WTC11 (cell line): ENCODE measurements at regions not wholly inside any gene's neighbourhood (a gene's known extent, or its start where the extent isn't known, plus 50 kb on each side); places are given as distances from the start of the nearest gene placed in this dataset.

Experiments
- ATAC-seq: fragments of 200-7000 bp; cut with Tn5 transposase; 2 replicates; pipeline ENCODE4 v1.10.0; 2021; ENCODE audit warnings: mild to moderate bottlenecking, moderate library complexity
- CTCF ChIA-PET: fragments of 300-600 bp; sonication (Branson Sonifier 250); formaldehyde crosslinking; loops from one replicate; lab custom pipeline; 2021; ENCODE audit warnings: antibody characterized with exemption; lab: Charles Lee
- POLR2A ChIA-PET: fragments of 350-600 bp; sonication (Branson Sonifier 250); formaldehyde crosslinking; loops from one replicate; lab custom pipeline; 2021; ENCODE audit warnings: antibody characterized with exemption; lab: Charles Lee
- DNase-seq: peaks from one replicate; pipeline ENCODE4 v3.0.0; 2021; ENCODE audit warnings: low spot score
- H3K27ac Mint-ChIP-seq: 2 replicates; pipeline ENCODE4 v1.8.0; 2021; ENCODE audit warnings: mixed read lengths
- H3K27me3 Mint-ChIP-seq: 2 replicates; pipeline ENCODE4 v1.8.0; 2021; ENCODE audit warnings: low read depth, mild to moderate bottlenecking, moderate library complexity, mixed read lengths
- H3K36me3 Mint-ChIP-seq: 2 replicates; pipeline ENCODE4 v1.8.0; 2021; ENCODE audit warnings: mixed read lengths
- H3K4me1 Mint-ChIP-seq: 2 replicates; pipeline ENCODE4 v1.8.0; 2022; ENCODE audit warnings: mixed read lengths
- H3K4me3 Mint-ChIP-seq: 2 replicates; pipeline ENCODE4 v1.8.0; 2021; ENCODE audit warnings: mild to moderate bottlenecking, moderate library complexity, mixed read lengths
- H3K9me3 Mint-ChIP-seq: 2 replicates; pipeline ENCODE4 v1.8.0; 2021; ENCODE audit warnings: mixed read lengths
- ERG ChIP-seq: fragments of 250-450 bp; sonication (Bioruptor Pico); IDR thresholded peaks from 2 replicates; pipeline ENCODE4 v1.8.0; 2021; ENCODE audit warnings: mild to moderate bottlenecking
- FOXP4 ChIP-seq: sonication (generic); formaldehyde crosslinking; IDR thresholded peaks from 2 replicates; pipeline ENCODE4 v1.8.0; 2022; ENCODE audit warnings: mild to moderate bottlenecking, missing genetic modification reagents
- HMGXB4 ChIP-seq: sonication (generic); formaldehyde crosslinking; IDR thresholded peaks from 2 replicates; pipeline ENCODE4 v1.8.1; 2023; ENCODE audit warnings: mild to moderate bottlenecking, moderate library complexity, missing genetic modification reagents
- KAT7 ChIP-seq: sonication (generic); formaldehyde crosslinking; IDR thresholded peaks from 2 replicates; pipeline ENCODE4 v1.8.1; 2023; ENCODE audit warnings: missing genetic modification reagents, mild to moderate bottlenecking, borderline replicate concordance
- MYBL2 ChIP-seq: sonication (generic); formaldehyde crosslinking; IDR thresholded peaks from 2 replicates; pipeline ENCODE4 v1.8.1; 2023; ENCODE audit warnings: mild to moderate bottlenecking, moderate library complexity, missing genetic modification reagents
- PRDM15 ChIP-seq: sonication (generic); formaldehyde crosslinking; IDR thresholded peaks from 2 replicates; pipeline ENCODE4 v1.8.0; 2022; ENCODE audit warnings: missing genetic modification reagents
- PREB ChIP-seq: sonication (generic); formaldehyde crosslinking; IDR thresholded peaks from 2 replicates; pipeline ENCODE4 v1.8.1; 2022; ENCODE audit warnings: mild to moderate bottlenecking, missing genetic modification reagents, moderate library complexity, borderline replicate concordance
- SMAD4 ChIP-seq: sonication (generic); formaldehyde crosslinking; IDR thresholded peaks from 2 replicates; pipeline ENCODE4 v1.8.0; 2022; ENCODE audit warnings: mild to moderate bottlenecking, missing genetic modification reagents
- SP1 ChIP-seq: sonication (generic); formaldehyde crosslinking; conservative IDR thresholded peaks from 2 replicates; pipeline ENCODE4 v1.8.1; 2022; ENCODE audit warnings: missing genetic modification reagents
- TF ChIP-seq, protein P1 (sequence below): fragments of 200-600 bp; IDR thresholded peaks from 2 replicates; pipeline ENCODE4 v1.8.0; 2022; ENCODE audit warnings: antibody characterized with exemption
- TF ChIP-seq, protein P2 (sequence below): sonication (generic); formaldehyde crosslinking; IDR thresholded peaks from 2 replicates; pipeline ENCODE4 v1.8.1; 2022; ENCODE audit warnings: low read depth, missing genetic modification reagents, borderline replicate concordance
- TF ChIP-seq, protein P3 (sequence below): fragments of 250-450 bp; sonication (Bioruptor Pico); conservative IDR thresholded peaks from 2 replicates; pipeline ENCODE4 v1.9.0; 2021; ENCODE audit warnings: mild to moderate bottlenecking
- TF ChIP-seq, protein P4 (sequence below): sonication (generic); formaldehyde crosslinking; IDR thresholded peaks from 2 replicates; pipeline ENCODE4 v1.8.1; 2022; ENCODE audit warnings: missing genetic modification reagents, borderline replicate concordance
- TF ChIP-seq, protein P5 (sequence below): fragments of 250-450 bp; sonication (Bioruptor Pico); IDR thresholded peaks from 2 replicates; pipeline ENCODE4 v1.9.0; 2021; ENCODE audit warnings: mild to moderate bottlenecking

- Mint-ChIP-seq H3K36me3 (peaks cover 31% of the 10 kb centered on the region), H3K9me3 (peaks cover 54% of the 10 kb centered on the region), H3K27me3 (0 out of 2 replicates have a peak, but pooled peaks cover 8% of the 10 kb centered on the region), H3K4me3 (no peak overlapping the region), H3K27ac (no peak overlapping the region; the same call in 1 of the 2 replicates), H3K4me1 (peaks cover 20% of the 10 kb centered on the region)
- TF ChIP-seq, protein P1, sequence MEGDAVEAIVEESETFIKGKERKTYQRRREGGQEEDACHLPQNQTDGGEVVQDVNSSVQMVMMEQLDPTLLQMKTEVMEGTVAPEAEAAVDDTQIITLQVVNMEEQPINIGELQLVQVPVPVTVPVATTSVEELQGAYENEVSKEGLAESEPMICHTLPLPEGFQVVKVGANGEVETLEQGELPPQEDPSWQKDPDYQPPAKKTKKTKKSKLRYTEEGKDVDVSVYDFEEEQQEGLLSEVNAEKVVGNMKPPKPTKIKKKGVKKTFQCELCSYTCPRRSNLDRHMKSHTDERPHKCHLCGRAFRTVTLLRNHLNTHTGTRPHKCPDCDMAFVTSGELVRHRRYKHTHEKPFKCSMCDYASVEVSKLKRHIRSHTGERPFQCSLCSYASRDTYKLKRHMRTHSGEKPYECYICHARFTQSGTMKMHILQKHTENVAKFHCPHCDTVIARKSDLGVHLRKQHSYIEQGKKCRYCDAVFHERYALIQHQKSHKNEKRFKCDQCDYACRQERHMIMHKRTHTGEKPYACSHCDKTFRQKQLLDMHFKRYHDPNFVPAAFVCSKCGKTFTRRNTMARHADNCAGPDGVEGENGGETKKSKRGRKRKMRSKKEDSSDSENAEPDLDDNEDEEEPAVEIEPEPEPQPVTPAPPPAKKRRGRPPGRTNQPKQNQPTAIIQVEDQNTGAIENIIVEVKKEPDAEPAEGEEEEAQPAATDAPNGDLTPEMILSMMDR, result no peak
- DNase-seq (no peak), ATAC-seq (peak; percentile 69)
- ChIA-PET POLR2A (no interaction called here), CTCF (interaction anchor here (0.8 to 1.5 kb wide), 5 partner anchors 12 to 209 kb away, joined by 3 to 11 read pairs (median 3); no protein-coding TSS in a partner anchor)
Observed at GRCh38 chr2:11040992-11041391, 114.3 kb upstream of the SLC66A3 start.

DNA sequence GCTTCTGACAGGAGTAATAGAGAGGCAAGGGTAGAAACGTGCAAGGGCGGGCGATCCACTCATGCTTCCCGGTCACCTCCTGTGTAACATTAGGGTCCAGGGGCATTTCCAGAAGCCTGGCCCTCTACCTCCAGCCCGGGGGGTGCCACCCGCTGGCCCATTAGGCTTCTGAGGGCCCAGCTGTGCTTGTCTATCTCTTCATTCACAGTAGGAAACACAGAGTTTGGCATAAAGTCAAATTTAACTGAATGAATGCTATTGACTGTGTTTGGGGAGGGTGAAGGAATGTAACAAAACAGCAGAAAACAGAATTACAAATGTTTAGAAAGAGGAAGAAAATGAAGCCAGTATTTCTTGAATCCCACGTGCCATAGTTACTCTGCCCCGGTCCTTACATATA, 112.4 kb upstream of the SLC66A3 start:
- peaks cover 20% of the 10 kb centered on the region for H3K4me1 Mint-ChIP-seq
- CTCF ChIA-PET, result no interaction called here
- H3K4me3 Mint-ChIP-seq, result no peak overlapping the region

More for the DNA sequence above, 112.4 kb upstream of the SLC66A3 start:
- Mint-ChIP-seq H3K9me3 (peaks cover 35% of the 10 kb centered on the region), H3K36me3 (peaks cover 18% of the 10 kb centered on the region), H3K27me3 (0 out of 2 replicates have a peak, but pooled peaks cover 2% of the 10 kb centered on the region), H3K27ac (no peak overlapping the region)
- POLR2A ChIA-PET, result interaction anchor here (0.6 kb wide), 1 partner anchor 861 kb away, joined by 7 read pairs; no protein-coding TSS in a partner anchor
- ATAC-seq, result no peak
- TF ChIP-seq KAT7 (CRISPR knock-in tag), result no peak
- TF ChIP-seq, protein P2, sequence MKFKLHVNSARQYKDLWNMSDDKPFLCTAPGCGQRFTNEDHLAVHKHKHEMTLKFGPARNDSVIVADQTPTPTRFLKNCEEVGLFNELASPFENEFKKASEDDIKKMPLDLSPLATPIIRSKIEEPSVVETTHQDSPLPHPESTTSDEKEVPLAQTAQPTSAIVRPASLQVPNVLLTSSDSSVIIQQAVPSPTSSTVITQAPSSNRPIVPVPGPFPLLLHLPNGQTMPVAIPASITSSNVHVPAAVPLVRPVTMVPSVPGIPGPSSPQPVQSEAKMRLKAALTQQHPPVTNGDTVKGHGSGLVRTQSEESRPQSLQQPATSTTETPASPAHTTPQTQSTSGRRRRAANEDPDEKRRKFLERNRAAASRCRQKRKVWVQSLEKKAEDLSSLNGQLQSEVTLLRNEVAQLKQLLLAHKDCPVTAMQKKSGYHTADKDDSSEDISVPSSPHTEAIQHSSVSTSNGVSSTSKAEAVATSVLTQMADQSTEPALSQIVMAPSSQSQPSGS, result no peak
- TF ChIP-seq HMGXB4 (CRISPR knock-in tag), result no peak
- TF ChIP-seq, protein P3, sequence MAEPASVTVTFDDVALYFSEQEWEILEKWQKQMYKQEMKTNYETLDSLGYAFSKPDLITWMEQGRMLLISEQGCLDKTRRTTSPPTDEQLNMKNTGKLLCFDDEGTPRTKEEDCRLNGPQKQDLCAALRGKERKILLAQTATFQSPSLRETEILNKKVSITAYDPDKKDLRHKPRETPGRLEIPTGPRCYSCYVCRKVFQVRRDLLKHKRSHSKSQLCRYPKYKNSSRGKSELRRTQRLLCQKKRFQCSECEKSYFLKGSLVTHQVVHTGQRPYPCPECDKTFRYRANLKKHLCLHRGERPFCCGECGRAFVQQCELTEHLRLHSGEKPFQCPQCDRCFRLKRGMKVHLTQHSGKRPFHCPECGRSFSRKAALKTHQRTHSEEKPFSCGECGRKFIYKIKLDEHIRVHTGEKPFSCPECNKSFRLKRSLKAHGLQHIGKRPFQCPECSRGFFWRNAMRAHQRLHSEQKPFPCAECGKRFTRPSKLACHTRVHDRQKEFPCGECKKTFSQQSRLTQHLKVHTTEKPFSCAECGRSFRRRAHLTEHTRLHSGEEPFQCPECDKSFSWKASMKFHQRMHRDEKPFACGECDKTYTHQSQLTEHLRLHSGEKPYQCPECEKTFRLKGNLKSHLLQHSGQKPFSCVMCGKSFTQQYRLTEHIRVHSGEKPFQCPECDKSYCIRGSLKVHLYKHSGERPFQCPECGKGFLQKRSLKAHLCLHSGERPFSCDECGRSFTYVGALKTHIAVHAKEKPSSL (CRISPR knock-in tag), result no peak
- TF ChIP-seq, protein P4, sequence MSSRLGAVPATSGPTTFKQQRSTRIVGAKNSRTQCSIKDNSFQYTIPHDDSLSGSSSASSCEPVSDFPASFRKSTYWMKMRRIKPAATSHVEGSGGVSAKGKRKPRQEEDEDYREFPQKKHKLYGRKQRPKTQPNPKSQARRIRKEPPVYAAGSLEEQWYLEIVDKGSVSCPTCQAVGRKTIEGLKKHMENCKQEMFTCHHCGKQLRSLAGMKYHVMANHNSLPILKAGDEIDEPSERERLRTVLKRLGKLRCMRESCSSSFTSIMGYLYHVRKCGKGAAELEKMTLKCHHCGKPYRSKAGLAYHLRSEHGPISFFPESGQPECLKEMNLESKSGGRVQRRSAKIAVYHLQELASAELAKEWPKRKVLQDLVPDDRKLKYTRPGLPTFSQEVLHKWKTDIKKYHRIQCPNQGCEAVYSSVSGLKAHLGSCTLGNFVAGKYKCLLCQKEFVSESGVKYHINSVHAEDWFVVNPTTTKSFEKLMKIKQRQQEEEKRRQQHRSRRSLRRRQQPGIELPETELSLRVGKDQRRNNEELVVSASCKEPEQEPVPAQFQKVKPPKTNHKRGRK (CRISPR knock-in tag), result no peak
- TF ChIP-seq SMAD4 (CRISPR knock-in tag), result no peak
- TF ChIP-seq ERG (CRISPR knock-in tag), result no peak
- TF ChIP-seq SP1 (CRISPR knock-in tag), result no peak
- no peak for TF ChIP-seq FOXP4 (CRISPR knock-in tag)
- TF ChIP-seq PRDM15, result no peak
- TF ChIP-seq PREB (CRISPR knock-in tag), result no peak
- no peak for TF ChIP-seq MYBL2 (CRISPR knock-in tag)
- TF ChIP-seq, protein P5, sequence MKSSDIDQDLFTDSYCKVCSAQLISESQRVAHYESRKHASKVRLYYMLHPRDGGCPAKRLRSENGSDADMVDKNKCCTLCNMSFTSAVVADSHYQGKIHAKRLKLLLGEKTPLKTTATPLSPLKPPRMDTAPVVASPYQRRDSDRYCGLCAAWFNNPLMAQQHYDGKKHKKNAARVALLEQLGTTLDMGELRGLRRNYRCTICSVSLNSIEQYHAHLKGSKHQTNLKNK, result no peak
- DNase-seq, result no peak
